22Rv1 (cell line): ENCODE measurements at regions not wholly inside any gene's neighbourhood (a gene's known extent, or its start where the extent isn't known, plus 50 kb on each side); places are given as distances from the start of the nearest gene placed in this dataset.

Source experiments
- H3K27ac ChIP-seq: fragments of 450-650 bp; 2 replicates; pipeline ENCODE4 v1.5.1; 2017
- CTCF ChIP-seq: fragments of 450-650 bp; IDR thresholded peaks from 2 replicates; pipeline ENCODE4 v1.5.1; 2017; ENCODE audit warnings: mild to moderate bottlenecking
- ZFX ChIP-seq: fragments of 450-650 bp; IDR thresholded peaks from 2 replicates; pipeline ENCODE4 v1.6.1; 2017; ENCODE audit warnings: antibody characterized with exemption, borderline replicate concordance

- no peak overlapping the region for H3K27ac ChIP-seq
- no peak for TF ChIP-seq CTCF
Measured at GRCh38 chr16:73149334-73149733, 101.4 kb upstream of the ZFHX3 start.

DNA sequence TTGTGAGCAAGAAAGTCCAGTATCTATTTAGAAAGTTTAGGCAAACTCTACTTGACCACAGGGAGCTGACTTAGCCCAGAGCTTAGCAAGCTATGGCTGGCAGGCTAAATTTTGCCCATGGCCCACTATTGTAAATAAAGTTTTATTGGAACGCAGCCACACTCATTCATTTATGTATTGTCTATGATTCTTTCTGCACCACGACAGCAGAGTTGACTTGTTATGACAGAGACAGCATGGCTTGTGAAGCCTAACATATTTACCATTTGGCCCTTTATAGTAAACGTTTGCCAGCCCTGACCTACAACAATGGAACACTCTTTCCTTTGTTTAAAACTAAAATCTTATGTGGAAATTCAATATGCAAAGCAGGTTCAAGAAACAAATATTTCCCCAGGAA lies 100.0 kb upstream of the ZFHX3 start:
- TF ChIP-seq ZFX (no peak), CTCF (no peak)
- H3K27ac ChIP-seq: no peak overlapping the region

- TF ChIP-seq ZFX (no peak), CTCF (no peak)
- no peak overlapping the region for H3K27ac ChIP-seq
Measured at GRCh38 chr16:73145166-73145880, 97.4 kb upstream of the ZFHX3 start.

DNA sequence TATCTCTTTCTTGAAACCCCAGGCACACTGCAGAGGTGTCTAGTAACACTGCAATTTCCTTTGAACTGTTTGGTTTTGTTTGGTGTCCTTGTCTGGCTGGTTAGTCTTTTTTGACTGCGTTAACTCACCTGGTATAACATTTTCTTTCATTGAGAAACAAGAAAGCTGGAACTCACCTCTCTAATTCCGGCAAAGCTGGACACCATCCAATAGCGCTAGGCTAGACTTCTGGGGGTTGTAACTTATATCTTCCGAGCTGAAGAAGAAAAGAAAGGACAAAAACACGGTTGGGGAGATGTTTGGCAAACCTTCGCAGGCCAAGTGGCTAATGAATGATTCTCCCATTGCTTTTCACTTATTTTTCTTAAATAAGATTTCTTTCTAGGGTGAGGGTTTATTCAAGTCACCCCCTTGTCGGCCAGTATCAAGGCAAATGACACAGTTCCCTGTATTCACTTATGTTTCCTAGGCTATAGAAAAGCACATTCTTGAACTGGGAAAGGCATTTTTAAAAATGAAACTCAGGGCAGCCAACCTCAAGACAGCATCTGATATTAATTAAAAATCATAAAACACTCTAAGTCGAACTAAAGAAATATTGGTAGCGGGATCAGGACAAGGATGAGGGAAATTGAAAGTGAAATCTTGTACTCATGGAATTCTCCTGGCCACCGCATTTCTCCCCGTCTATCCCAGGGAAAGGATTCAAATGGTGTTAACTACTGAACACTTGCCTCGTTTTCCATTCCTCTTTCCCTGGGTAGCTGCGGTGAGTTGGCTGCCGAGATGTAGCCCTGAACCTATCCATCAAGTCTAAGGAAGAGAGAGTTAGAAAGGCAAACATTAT lies 95.9 kb upstream of the ZFHX3 start:
- no peak overlapping the region for H3K27ac ChIP-seq
- no peak for TF ChIP-seq ZFX

GRCh38 chr16:73143002-73143401 lies 95.1 kb upstream of the ZFHX3 start:
- H3K27ac ChIP-seq: no peak overlapping the region
- TF ChIP-seq CTCF: no peak
- TF ChIP-seq ZFX: no peak

- TF ChIP-seq ZFX: no peak
- TF ChIP-seq CTCF: no peak
- H3K27ac ChIP-seq: no peak overlapping the region
Measured at GRCh38 chr16:73142053-73142854, 94.3 kb upstream of the ZFHX3 start.

DNA sequence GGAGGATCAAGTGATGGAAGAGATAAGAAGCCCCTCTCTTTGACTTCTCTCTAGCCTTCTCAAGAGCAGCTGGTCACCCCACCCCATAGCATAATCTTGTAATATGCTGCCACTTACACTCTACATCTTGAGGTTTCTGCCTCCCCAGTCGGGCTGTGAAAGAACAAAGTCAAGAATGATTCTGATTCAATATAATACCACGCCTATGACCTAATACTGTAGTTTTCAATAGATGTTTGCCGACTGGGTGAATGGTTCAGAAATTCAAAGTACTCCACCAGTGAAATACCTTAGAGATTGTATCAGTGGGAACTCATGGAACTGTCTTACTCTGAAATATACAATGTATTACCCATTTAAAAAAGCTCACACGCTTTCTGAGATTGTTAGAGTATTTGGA lies 93.0 kb upstream of the ZFHX3 start:
- TF ChIP-seq ZFX (no peak), CTCF (no peak)
- H3K27ac ChIP-seq: no peak overlapping the region
